ENCODE measurements at regions not wholly inside any gene's neighbourhood (a gene's known extent, or its start where the extent isn't known, plus 50 kb on each side); places are given as distances from the start of the nearest gene placed in this dataset.

GRCh38 chr12:75564398-75564797, 53.0 kb upstream of the KRR1 start:
- TF ChIP-seq CTCF (IDR thresholded peaks at IDR 0.05; ENCODE audit: insufficient read depth, low read length) (no peak), POLR2AphosphoS5 (IDR thresholded peaks at IDR 0.05; ENCODE audit: low read depth) (no peak), GABPA (IDR thresholded peaks at IDR 0.05; ENCODE audit: low read depth) (no peak)
- TF ChIP-seq, protein P1, sequence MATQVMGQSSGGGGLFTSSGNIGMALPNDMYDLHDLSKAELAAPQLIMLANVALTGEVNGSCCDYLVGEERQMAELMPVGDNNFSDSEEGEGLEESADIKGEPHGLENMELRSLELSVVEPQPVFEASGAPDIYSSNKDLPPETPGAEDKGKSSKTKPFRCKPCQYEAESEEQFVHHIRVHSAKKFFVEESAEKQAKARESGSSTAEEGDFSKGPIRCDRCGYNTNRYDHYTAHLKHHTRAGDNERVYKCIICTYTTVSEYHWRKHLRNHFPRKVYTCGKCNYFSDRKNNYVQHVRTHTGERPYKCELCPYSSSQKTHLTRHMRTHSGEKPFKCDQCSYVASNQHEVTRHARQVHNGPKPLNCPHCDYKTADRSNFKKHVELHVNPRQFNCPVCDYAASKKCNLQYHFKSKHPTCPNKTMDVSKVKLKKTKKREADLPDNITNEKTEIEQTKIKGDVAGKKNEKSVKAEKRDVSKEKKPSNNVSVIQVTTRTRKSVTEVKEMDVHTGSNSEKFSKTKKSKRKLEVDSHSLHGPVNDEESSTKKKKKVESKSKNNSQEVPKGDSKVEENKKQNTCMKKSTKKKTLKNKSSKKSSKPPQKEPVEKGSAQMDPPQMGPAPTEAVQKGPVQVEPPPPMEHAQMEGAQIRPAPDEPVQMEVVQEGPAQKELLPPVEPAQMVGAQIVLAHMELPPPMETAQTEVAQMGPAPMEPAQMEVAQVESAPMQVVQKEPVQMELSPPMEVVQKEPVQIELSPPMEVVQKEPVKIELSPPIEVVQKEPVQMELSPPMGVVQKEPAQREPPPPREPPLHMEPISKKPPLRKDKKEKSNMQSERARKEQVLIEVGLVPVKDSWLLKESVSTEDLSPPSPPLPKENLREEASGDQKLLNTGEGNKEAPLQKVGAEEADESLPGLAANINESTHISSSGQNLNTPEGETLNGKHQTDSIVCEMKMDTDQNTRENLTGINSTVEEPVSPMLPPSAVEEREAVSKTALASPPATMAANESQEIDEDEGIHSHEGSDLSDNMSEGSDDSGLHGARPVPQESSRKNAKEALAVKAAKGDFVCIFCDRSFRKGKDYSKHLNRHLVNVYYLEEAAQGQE (IDR thresholded peaks at IDR 0.05; ENCODE audit: insufficient replicate concordance, low read depth), result no peak
